B cell (primary cell): ENCODE measurements at regions not wholly inside any gene's neighbourhood (a gene's known extent, or its start where the extent isn't known, plus 50 kb on each side); places are given as distances from the start of the nearest gene placed in this dataset.

Experiments used
- CTCF ChIP-seq: fragments of 200-600 bp; IDR thresholded peaks from one replicate; pipeline ENCODE4 v1.8.0; 2022; ENCODE audit warnings: antibody characterized with exemption, mild to moderate bottlenecking
- EZH2 ChIP-seq: IDR thresholded peaks from 2 replicates; pipeline ENCODE4 v1.6.1; 2012; ENCODE audit warnings: borderline replicate concordance, low read depth, mild to moderate bottlenecking, moderate library complexity, low read length; ENCODE audit not compliant: insufficient read depth, poor library complexity, severe bottlenecking

GRCh38 chr12:115811045-115811444 is 466.4 kb downstream of the MED13L start:
- no peak for TF ChIP-seq CTCF
- no peak for TF ChIP-seq EZH2
